ENCODE measurements at regions not wholly inside any gene's neighbourhood (a gene's known extent, or its start where the extent isn't known, plus 50 kb on each side); places are given as distances from the start of the nearest gene placed in this dataset.

GRCh38 chr12:118548887-118549509 is 172.6 kb downstream of the SUDS3 start:
- TF ChIP-seq CTCF (IDR thresholded peaks at IDR 0.05; ENCODE audit: extremely low read depth, missing control alignments): no peak
- DNase-seq (ENCODE audit: low spot score): no peak

- TF ChIP-seq CTCF (IDR thresholded peaks at IDR 0.05; ENCODE audit: extremely low read depth, missing control alignments): no peak
- DNase-seq (ENCODE audit: low spot score): no peak
Observed at GRCh38 chr12:118549510-118549980, 173.2 kb downstream of the SUDS3 start.

- TF ChIP-seq CTCF (IDR thresholded peaks at IDR 0.05; ENCODE audit: extremely low read depth, missing control alignments): no peak
- DNase-seq (ENCODE audit: low spot score): no peak
Observed at GRCh38 chr12:118553856-118554504, 177.6 kb downstream of the SUDS3 start.

GRCh38 chr12:118558941-118559340 is 182.6 kb downstream of the SUDS3 start:
- TF ChIP-seq CTCF (IDR thresholded peaks at IDR 0.05; ENCODE audit: extremely low read depth, missing control alignments): no peak
- DNase-seq (ENCODE audit: low spot score): no peak

GRCh38 chr12:118560733-118561132 is 184.4 kb downstream of the SUDS3 start:
- DNase-seq (ENCODE audit: low spot score): no peak
- TF ChIP-seq CTCF (IDR thresholded peaks at IDR 0.05; ENCODE audit: extremely low read depth, missing control alignments): no peak

DNA sequence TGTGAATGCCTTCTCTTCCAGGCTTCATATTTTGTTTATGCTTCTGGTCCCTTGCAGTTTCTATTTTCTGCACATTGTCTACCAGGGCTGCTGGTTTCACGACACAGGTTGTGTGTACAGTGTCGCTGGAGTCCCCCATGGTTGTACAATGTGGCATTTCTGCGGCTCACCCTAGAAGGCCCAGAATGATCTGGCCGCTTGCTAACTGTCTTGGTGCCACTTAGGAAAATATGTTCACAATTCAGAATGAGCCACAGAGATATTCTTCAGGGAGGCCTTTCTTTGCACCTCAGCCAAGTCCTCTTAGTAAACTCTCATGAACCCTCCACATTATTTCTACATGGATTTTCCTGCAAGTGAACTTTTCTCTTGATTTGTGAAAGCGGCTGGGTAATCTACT is 195.4 kb downstream of the SUDS3 start:
- no peak for TF ChIP-seq CTCF (IDR thresholded peaks at IDR 0.05; ENCODE audit: extremely low read depth, missing control alignments)
- no peak for DNase-seq (ENCODE audit: low spot score)

GRCh38 chr12:118574288-118574687 is 197.9 kb downstream of the SUDS3 start:
- no peak for TF ChIP-seq CTCF (IDR thresholded peaks at IDR 0.05; ENCODE audit: extremely low read depth, missing control alignments)
- no peak for DNase-seq (ENCODE audit: low spot score)

Measured in GM20000 (cell line).